ENCODE measurements at regions not wholly inside any gene's neighbourhood (a gene's known extent, or its start where the extent isn't known, plus 50 kb on each side); places are given as distances from the start of the nearest gene placed in this dataset.

DNA sequence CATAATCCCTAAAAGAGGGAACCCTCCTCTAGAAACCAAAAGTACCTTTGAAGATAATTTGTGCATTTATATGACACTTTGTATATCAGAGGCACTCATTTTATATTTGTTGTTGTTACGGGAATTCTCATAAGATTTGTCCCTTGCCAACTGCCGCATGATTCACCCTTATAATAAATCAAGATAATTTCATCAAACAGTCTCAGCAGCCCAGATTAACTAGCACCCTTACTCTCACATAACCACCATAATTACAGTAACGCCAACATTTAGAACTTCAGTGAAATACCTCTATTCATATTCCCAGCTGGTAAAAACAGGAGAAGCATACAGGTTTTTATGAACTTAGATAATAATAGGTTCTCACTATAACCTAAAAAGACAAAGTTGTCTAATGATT is 271.9 kb downstream of the LRRC3B start:
- Histone ChIP-seq H3K9me3 (no peaks in the 10 kb centered on the region), H3K27me3 (replicated peaks; ENCODE audit: control insufficient read depth, insufficient read depth, low read length) (no peaks in the 10 kb centered on the region), H3K36me3 (ENCODE audit: control insufficient read depth, insufficient read depth, low read length) (no peaks in the 10 kb centered on the region), H3K4me1 (no peaks in the 10 kb centered on the region), H3K4me3 (ENCODE audit: low read depth, low read length) (no peak overlapping the region)
- Mint-ChIP-seq H3K4me3 (ENCODE audit: unreplicated experiment) (no peak overlapping the region), H3K27me3 (ENCODE audit: insufficient read depth, unreplicated experiment) (no peaks in the 10 kb centered on the region), H3K36me3 (ENCODE audit: insufficient read depth, unreplicated experiment) (no peaks in the 10 kb centered on the region), H3K9me3 (ENCODE audit: unreplicated experiment) (no peaks in the 10 kb centered on the region), H3K4me1 (ENCODE audit: low read depth, unreplicated experiment) (no peaks in the 10 kb centered on the region), H3K27ac (ENCODE audit: unreplicated experiment) (no peak overlapping the region)
- no TSS peak for BruUV-seq (replicated peaks)
- ChIA-PET CTCF (no interaction called here), POLR2A (no interaction called here)
- DNase-seq = no peak
- intact Hi-C loops (cut with micrococcal nuclease; ENCODE audit: unreplicated experiment) = no loop called here
- TF ChIP-seq CTCF (IDR thresholded peaks at IDR 0.05; ENCODE audit: insufficient read depth in 1 of 2, low read depth in 1 of 2, low read length in 1 of 2, severe bottlenecking in 1 of 2, unreplicated experiment in 1 of 2) = no peak

GRCh38 chr3:26915208-26915607 is 292.6 kb downstream of the LRRC3B start:
- no peaks in the 10 kb centered on the region for H3K27me3 Mint-ChIP-seq (ENCODE audit: insufficient read depth, unreplicated experiment)
- no peaks in the 10 kb centered on the region for H3K27me3 ChIP-seq (replicated peaks; ENCODE audit: control insufficient read depth, insufficient read depth, low read length)
- no TSS peak for BruUV-seq (replicated peaks)
- H3K4me3 Mint-ChIP-seq (ENCODE audit: unreplicated experiment) = no peak overlapping the region
- H3K4me1 Mint-ChIP-seq (ENCODE audit: low read depth, unreplicated experiment) = no peaks in the 10 kb centered on the region
- no peak for DNase-seq
- no peaks in the 10 kb centered on the region for H3K9me3 Mint-ChIP-seq (ENCODE audit: unreplicated experiment)
- H3K27ac Mint-ChIP-seq (ENCODE audit: unreplicated experiment) = no peak overlapping the region
- intact Hi-C loops (cut with micrococcal nuclease; ENCODE audit: unreplicated experiment) = no loop called here
- CTCF ChIA-PET = no interaction called here
- POLR2A ChIA-PET = no interaction called here
- H3K9me3 ChIP-seq = no peaks in the 10 kb centered on the region
- no peak overlapping the region for H3K4me3 ChIP-seq (ENCODE audit: low read depth, low read length)
- H3K36me3 Mint-ChIP-seq (ENCODE audit: insufficient read depth, unreplicated experiment) = no peaks in the 10 kb centered on the region
- H3K36me3 ChIP-seq (ENCODE audit: control insufficient read depth, insufficient read depth, low read length) = no peaks in the 10 kb centered on the region
- no peaks in the 10 kb centered on the region for H3K4me1 ChIP-seq
- no peak for TF ChIP-seq CTCF (IDR thresholded peaks at IDR 0.05; ENCODE audit: insufficient read depth in 1 of 2, low read depth in 1 of 2, low read length in 1 of 2, severe bottlenecking in 1 of 2, unreplicated experiment in 1 of 2)

- ChIA-PET POLR2A (no interaction called here), CTCF (no interaction called here)
- BruUV-seq (replicated peaks) = no TSS peak
- DNase-seq = no peak
- H3K4me3 Mint-ChIP-seq (ENCODE audit: unreplicated experiment) = no peak overlapping the region
- H3K36me3 Mint-ChIP-seq (ENCODE audit: insufficient read depth, unreplicated experiment) = no peaks in the 10 kb centered on the region
- peaks cover 20% of the 10 kb centered on the region for H3K9me3 Mint-ChIP-seq (ENCODE audit: unreplicated experiment)
- H3K36me3 ChIP-seq (ENCODE audit: control insufficient read depth, insufficient read depth, low read length) = no peaks in the 10 kb centered on the region
- peaks cover 2% of the 10 kb centered on the region for H3K27me3 Mint-ChIP-seq (ENCODE audit: insufficient read depth, unreplicated experiment)
- H3K27ac Mint-ChIP-seq (ENCODE audit: unreplicated experiment) = no peak overlapping the region
- H3K9me3 ChIP-seq = no peaks in the 10 kb centered on the region
- H3K4me1 Mint-ChIP-seq (ENCODE audit: low read depth, unreplicated experiment) = no peaks in the 10 kb centered on the region
- H3K27me3 ChIP-seq (replicated peaks; ENCODE audit: control insufficient read depth, insufficient read depth, low read length) = no peaks in the 10 kb centered on the region
- no peak for TF ChIP-seq CTCF (IDR thresholded peaks at IDR 0.05; ENCODE audit: insufficient read depth in 1 of 2, low read depth in 1 of 2, low read length in 1 of 2, severe bottlenecking in 1 of 2, unreplicated experiment in 1 of 2)
- intact Hi-C loops (cut with micrococcal nuclease; ENCODE audit: unreplicated experiment) = no loop called here
- H3K4me1 ChIP-seq = no peaks in the 10 kb centered on the region
- no peak overlapping the region for H3K4me3 ChIP-seq (ENCODE audit: low read depth, low read length)
Measured at GRCh38 chr3:26920646-26921478, 298.3 kb downstream of the LRRC3B start.
